Chondrocyte (in vitro differentiated cells): ENCODE measurements at regions not wholly inside any gene's neighbourhood (a gene's known extent, or its start where the extent isn't known, plus 50 kb on each side); places are given as distances from the start of the nearest gene placed in this dataset.

Experiments used
- DNase-seq: peaks from one replicate; pipeline ENCODE4 v3.0.0; 2021; ENCODE audit warnings: mixed read lengths, low spot score
- H3K27ac Mint-ChIP-seq: one replicate; pipeline ENCODE4 v1.8.0; 2021; ENCODE audit warnings: mild to moderate bottlenecking, moderate library complexity, mixed read lengths; ENCODE audit not compliant: unreplicated experiment
- H3K27me3 Mint-ChIP-seq: 2 replicates; pipeline ENCODE4 v1.8.0; 2021; ENCODE audit warnings: low read depth, mixed read lengths
- H3K36me3 Mint-ChIP-seq: 2 replicates; pipeline ENCODE4 v1.8.0; 2021; ENCODE audit warnings: low read depth, mixed read lengths
- H3K4me1 Mint-ChIP-seq: 2 replicates; pipeline ENCODE4 v1.8.0; 2021; ENCODE audit warnings: low read depth, mild to moderate bottlenecking, mixed read lengths
- H3K4me3 Mint-ChIP-seq: one replicate; pipeline ENCODE4 v1.8.0; 2021; ENCODE audit warnings: mild to moderate bottlenecking, moderate library complexity, mixed read lengths; ENCODE audit not compliant: unreplicated experiment
- H3K9me3 Mint-ChIP-seq: 2 replicates; pipeline ENCODE4 v1.8.0; 2021; ENCODE audit warnings: low read depth, mixed read lengths
- TF ChIP-seq, protein P1 (sequence below): fragments of 200-600 bp; sonication (generic); IDR thresholded peaks from 2 replicates; pipeline ENCODE4 v1.5.0; 2021; ENCODE audit warnings: antibody characterized with exemption, mild to moderate bottlenecking, moderate library complexity

DNA sequence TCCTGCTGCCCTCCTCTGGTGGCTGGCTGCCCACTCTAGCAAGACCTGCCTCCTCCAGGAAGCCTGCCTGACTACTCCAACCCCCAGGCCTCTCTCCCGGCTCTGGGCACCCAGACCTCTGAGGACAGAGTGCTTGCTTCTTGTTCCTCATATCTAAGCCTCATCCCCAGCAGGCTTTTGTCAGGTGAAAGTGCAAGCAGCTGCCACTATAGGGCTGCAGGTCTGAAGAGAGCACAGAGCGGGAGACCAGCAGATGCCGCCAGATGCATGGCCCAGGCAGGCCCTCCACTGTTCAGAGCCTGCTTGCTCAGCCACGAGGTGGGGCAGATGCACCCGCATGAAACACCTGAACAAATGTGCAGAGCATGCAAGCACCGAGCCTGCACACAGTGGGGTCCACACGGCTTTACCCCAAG is 73.0 kb downstream of the SERPINA3 start:
- Mint-ChIP-seq H3K4me3 (no peak overlapping the region), H3K9me3 (no peaks in the 10 kb centered on the region), H3K4me1 (peaks cover 7% of the 10 kb centered on the region), H3K27me3 (peaks cover 2% of the 10 kb centered on the region), H3K27ac (no peak overlapping the region), H3K36me3 (no peaks in the 10 kb centered on the region)
- peak; percentile 81 for DNase-seq
- TF ChIP-seq, protein P1, sequence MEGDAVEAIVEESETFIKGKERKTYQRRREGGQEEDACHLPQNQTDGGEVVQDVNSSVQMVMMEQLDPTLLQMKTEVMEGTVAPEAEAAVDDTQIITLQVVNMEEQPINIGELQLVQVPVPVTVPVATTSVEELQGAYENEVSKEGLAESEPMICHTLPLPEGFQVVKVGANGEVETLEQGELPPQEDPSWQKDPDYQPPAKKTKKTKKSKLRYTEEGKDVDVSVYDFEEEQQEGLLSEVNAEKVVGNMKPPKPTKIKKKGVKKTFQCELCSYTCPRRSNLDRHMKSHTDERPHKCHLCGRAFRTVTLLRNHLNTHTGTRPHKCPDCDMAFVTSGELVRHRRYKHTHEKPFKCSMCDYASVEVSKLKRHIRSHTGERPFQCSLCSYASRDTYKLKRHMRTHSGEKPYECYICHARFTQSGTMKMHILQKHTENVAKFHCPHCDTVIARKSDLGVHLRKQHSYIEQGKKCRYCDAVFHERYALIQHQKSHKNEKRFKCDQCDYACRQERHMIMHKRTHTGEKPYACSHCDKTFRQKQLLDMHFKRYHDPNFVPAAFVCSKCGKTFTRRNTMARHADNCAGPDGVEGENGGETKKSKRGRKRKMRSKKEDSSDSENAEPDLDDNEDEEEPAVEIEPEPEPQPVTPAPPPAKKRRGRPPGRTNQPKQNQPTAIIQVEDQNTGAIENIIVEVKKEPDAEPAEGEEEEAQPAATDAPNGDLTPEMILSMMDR = no peak

DNA sequence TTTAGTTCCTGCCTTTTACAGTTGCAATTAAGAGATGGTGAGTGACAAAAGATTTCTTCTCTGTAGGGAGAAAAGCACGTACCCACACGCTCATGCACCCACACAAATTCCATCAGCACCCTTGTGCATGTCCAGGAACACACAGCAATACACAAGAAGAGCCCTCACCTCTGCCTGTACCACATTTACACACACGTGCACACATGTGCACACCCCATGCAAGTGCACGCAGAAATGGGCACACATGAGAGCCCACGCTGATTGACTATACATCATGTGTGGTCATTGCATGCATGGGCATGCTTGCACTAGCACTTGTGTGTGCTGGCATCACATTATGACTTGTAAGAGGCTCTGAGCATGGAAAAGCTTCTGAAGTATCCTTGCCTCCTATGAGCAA is 70.5 kb downstream of the SERPINA3 start:
- Mint-ChIP-seq H3K27ac (no peak overlapping the region), H3K36me3 (no peaks in the 10 kb centered on the region), H3K4me3 (no peak overlapping the region), H3K27me3 (peaks cover 2% of the 10 kb centered on the region), H3K9me3 (no peaks in the 10 kb centered on the region), H3K4me1 (peaks cover 3% of the 10 kb centered on the region)
- DNase-seq = no peak
- TF ChIP-seq, protein P1 = no peak

DNA sequence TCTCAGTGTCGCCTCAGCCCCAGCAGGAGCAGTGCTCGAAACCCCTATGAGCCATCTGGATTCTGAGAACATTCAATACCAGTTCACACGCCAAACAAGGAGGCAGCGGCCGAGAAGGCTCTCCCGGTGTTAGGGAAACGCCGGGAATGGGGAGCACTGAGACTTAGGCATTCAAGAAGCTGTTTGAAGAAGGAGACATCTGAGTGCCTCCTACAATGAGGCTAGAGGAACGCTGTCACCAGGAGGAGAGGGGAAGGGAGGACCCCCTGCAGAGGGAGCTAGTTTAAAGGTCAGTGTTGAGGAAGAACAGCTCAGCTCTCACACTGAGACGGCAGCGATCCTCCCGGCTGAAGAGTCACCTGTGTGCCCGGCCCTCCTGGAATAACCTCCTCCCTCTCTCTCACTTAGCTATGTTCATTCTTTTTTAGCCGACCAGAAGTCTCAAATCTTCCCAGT is 69.9 kb downstream of the SERPINA3 start:
- Mint-ChIP-seq H3K4me3 (no peak overlapping the region), H3K36me3 (no peaks in the 10 kb centered on the region), H3K27ac (peak overlapping the region; percentile 32), H3K4me1 (peaks cover 3% of the 10 kb centered on the region), H3K9me3 (no peaks in the 10 kb centered on the region), H3K27me3 (peaks cover 2% of the 10 kb centered on the region)
- DNase-seq = no peak
- TF ChIP-seq, protein P1 = no peak

DNA sequence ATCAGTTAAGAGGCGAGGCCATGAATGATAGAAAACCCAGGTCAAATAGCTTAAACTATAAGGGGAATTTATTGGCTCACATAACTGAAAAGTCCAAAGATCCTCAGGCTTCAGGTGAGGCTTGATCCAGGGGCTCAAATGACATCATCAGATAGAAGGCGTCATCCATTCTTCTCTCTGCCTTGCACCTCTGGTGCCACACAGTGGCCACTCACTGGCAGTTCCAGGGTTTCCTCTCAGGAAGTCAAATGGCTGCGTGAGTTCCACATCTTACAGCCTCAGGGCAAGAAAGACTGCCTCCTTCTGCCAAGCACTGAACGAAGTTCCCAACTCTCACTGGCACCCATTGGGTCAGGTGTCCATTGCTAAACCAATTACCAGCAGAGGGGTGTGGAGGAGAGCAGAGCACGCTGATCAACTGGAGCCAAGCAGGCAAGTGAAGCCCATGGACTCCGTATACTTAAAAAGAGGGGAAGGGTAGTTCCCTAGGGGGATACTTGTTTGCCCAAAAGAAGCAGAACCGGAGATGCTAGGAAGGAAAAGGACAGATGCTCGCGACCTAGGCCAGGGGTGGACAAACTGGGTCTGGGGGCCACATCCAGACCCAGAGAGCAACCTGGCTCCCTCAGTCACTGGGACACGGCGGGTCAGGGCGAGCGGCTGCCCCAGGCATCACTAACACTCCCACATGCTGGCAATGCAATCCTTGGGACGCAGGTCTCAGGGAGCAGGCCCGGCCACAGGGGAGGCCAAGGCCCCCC is 69.3 kb downstream of the SERPINA3 start:
- no peak for DNase-seq
- Mint-ChIP-seq H3K4me3 (no peak overlapping the region), H3K4me1 (peaks cover 3% of the 10 kb centered on the region), H3K27me3 (peaks cover 2% of the 10 kb centered on the region), H3K27ac (no peak overlapping the region), H3K36me3 (no peaks in the 10 kb centered on the region), H3K9me3 (no peaks in the 10 kb centered on the region)
- TF ChIP-seq, protein P1 = peak; percentile 82

DNA sequence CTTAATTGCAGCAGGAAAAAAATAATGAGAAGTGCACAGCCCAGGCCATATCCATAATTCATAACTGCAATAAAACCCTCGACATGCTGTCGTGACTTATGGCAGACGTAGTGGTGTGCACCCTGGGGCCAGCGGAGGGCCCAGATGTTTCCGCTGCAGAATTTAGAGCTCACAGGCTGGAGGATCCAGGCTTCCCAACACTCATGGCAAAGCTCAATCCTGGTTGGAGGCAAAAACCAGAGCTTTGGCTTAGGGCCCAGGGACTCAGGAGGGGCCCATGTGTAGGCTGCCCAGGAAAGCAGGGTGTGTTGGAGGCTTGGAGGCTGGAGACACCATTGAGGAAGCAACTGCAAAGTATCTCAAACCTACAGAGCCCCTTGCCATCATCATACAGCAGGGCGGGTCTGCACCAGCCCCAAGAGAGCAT is 68.7 kb downstream of the SERPINA3 start:
- Mint-ChIP-seq H3K27ac (no peak overlapping the region), H3K9me3 (no peaks in the 10 kb centered on the region), H3K4me3 (no peak overlapping the region), H3K4me1 (peaks cover 3% of the 10 kb centered on the region), H3K27me3 (peaks cover 2% of the 10 kb centered on the region), H3K36me3 (no peaks in the 10 kb centered on the region)
- TF ChIP-seq, protein P1 = no peak
- DNase-seq = no peak
